GM21360 (cell line): ENCODE measurements at regions not wholly inside any gene's neighbourhood (a gene's known extent, or its start where the extent isn't known, plus 50 kb on each side); places are given as distances from the start of the nearest gene placed in this dataset.
"Not testable (repeated sequence)": the region's sequence is repeated elsewhere in the genome, so short reads cannot be mapped to it uniquely, and the experiment has no call there.

ENCODE experiments used
- ATAC-seq: cut with Tn5 transposase; IDR thresholded peaks from one replicate; pipeline ENCODE4 v1.9.1; 2021; ENCODE audit warnings: mild to moderate bottlenecking, moderate library complexity; ENCODE audit not compliant: unreplicated experiment

GRCh38 chr3:6602329-6602728 is 258.6 kb upstream of the GRM7 start:
- ATAC-seq = no peak

DNA sequence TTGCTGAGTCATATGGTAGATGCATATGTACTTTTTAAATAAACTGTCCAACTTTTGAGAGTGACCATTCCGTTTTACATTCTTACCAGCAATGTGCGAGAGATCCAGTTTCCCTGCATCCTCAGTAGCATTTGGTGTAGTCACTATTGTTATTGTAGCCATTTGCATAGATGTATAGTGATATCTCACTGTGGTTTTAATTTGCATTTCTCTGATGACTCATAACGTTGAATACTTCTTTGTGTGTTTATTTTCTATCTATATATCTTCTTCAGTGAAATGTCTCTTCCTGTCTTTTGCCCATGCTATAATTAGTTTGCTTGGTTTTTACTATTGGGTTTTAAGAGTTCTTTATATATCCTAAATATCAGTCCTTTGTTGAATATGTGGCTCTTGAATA is 255.7 kb upstream of the GRM7 start:
- ATAC-seq = no peak

GRCh38 chr3:6608843-6609242 is 252.1 kb upstream of the GRM7 start:
- ATAC-seq = no peak

DNA sequence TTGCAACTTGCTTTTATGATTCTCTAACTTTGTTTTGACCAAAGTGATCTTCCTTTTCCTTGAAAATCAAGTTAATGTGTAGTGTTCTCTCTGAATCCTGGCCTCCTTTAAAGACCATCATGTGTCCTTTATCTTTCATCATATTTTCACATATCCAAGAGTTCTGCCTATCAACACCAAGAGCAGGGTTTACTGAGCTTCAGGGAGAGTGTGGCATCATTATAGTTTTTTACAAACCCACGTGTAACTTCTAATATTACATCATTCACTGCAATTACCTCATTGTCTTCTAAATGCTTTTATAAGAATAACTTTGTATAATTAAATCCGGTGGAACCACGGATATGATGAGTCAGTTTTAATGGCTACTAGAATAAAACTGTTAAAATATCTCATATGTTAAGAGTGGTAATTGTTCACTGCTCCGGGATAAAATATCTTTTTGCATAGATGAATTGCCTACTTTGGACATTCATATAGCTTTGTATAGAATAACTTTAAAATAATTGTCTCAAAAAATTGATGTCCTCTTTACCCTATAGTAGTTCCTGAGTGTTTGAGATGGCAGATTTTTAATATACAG is 248.8 kb upstream of the GRM7 start:
- ATAC-seq = no peak

- no peak for ATAC-seq
Measured at GRCh38 chr3:6622260-6622659, 238.7 kb upstream of the GRM7 start.

- ATAC-seq = no peak
Measured at GRCh38 chr3:6622712-6623111, 238.2 kb upstream of the GRM7 start.

GRCh38 chr3:6631376-6631775 is 229.5 kb upstream of the GRM7 start:
- ATAC-seq = no peak

DNA sequence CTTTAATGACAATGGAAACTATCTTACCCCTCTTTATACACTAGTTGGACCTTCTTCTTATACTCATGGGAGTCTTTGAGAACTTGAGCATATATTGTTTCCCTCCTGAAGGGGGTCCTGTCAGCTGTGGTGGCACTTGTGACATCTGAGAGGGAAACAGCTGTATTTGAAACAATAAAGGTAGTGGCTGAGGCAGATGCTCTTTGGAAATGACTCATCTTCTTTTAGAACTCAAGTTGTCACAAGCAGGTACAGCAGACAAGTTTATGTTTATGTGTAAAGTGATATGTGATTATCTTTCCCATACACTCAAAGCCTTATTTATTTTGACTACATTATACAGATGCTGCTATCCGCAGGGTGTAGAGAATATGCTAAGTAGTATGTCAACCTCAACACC is 220.0 kb upstream of the GRM7 start:
- ATAC-seq = no peak

- ATAC-seq = peak; percentile 83
Measured at GRCh38 chr3:6644070-6644929, 216.6 kb upstream of the GRM7 start.

- ATAC-seq = no peak
Measured at GRCh38 chr3:6654670-6655069, 206.2 kb upstream of the GRM7 start.

DNA sequence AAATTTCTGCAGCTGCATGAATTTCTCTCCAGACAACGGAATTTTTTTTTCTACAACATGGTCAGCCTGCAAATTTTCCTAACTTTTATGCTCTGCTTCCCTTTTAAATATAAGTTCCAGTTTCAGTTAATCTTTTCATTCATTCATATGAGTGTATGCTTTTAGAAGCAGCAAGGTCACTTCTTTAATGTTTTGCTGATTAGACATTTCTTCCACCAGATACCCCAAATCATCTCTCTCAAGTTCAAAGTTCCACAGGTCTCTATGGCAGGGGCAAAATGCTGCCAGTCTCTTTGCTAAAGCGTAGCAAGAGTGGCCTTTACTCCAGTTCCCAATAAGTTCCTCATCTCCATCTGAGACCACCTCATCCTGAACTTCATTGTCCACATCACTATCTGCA is 205.6 kb upstream of the GRM7 start:
- ATAC-seq = no peak

GRCh38 chr3:6657591-6657990 is 203.3 kb upstream of the GRM7 start:
- ATAC-seq = no peak

DNA sequence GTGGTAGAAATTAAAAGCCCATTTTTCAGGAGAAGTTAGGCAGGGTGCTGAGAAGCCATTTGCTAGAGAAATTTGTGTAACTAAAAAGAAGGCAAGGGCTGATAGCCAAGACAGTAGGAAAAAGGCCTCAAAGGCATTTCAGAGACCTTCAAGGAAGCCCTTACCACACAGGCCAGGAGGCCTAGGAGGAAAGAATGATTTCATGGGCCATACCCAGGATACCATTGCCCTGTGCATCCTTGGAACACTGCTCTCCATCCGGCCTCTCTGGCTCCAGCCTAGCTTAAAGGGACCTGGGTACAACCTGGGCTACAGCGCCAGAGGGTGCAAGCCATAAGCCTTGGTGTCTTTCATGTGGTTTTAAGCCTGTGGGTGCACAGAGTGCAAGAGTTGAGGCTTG is 193.6 kb upstream of the GRM7 start:
- no peak for ATAC-seq

DNA sequence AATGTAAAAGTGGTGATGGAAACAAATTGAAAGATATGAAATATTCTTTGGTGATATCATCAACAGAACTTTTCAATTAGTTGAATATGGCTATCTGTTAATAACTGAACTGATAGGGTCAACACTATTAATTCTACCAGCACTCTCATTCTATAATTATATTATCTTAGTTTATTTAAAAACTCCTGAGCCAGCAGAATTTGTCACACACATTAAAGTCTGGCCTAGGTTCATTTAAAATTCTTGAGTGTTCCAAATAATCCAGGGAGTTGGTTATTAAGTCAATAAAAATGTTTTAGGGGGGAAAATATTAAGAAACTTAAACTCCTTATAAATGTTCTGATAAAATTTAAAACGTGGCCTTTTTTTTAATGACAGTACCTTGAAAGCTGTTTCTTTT is 189.6 kb upstream of the GRM7 start:
- ATAC-seq = no peak

GRCh38 chr3:6679510-6679909 is 181.4 kb upstream of the GRM7 start:
- peak; percentile 44 for ATAC-seq

- ATAC-seq = peak; percentile 96
Measured at GRCh38 chr3:6680119-6680806, 180.7 kb upstream of the GRM7 start.

GRCh38 chr3:6697285-6697684 is 163.6 kb upstream of the GRM7 start:
- ATAC-seq = no peak

DNA sequence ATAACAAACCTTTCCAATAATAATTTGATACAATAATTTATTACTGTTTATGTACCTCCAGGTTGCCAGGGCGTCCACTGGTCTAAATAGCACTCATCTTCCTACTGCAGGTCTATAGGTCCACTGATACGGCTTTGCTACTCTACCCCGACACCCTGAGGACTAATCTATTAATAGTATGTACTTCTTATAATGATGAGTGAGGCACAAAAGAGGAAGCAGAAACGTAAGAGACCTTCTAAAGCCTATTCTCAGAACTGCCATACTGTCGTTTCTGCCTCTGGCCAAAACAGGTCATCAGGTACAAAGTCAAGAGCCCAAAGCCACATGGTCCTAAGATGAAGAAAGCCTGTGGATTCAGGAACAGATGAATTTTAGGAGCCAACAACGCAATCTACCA is 163.2 kb upstream of the GRM7 start:
- ATAC-seq = peak; percentile 86

GRCh38 chr3:6704817-6705216 is 156.1 kb upstream of the GRM7 start:
- ATAC-seq = not testable (repeated sequence)

- no peak for ATAC-seq
Measured at GRCh38 chr3:6706777-6707176, 154.1 kb upstream of the GRM7 start.

DNA sequence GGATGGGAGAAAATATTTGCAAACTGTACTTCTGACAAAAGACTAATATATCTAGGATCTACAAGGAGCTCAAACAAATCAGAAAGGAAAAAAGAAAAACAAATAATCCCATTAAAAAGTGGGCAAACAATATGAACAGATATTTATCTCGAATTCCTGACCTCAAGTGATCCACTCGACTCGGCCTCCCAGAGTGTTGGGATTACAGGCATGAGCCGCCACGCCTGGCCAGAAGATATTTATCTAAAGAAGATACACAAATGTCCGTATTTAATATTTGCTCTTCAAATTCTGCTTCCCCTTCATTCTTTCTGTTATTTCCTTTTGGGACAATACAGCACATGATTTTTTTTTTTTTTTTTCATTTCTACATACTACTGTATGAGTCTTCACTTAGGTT is 151.7 kb upstream of the GRM7 start:
- ATAC-seq = no peak

DNA sequence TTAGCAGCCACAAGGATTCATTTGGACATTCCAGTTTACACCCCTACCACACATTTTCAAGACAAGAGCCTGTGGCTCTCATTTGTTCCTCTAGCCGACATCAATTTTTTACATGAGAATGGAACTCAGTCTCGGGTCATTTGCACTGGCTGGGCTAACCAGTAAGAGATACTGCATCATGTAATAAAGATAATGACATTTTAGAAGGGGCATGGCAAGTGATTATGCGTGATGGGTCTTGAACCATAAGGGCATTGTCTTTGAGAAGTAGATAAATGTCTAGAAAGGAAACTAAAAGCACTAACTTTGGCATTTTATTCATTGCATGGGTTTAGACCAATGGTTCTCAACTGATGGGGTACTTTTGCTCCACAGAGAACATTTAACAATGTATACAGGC is 146.0 kb upstream of the GRM7 start:
- ATAC-seq = no peak
